Eye (tissue), 1 donor: ENCODE measurements at regions not wholly inside any gene's neighbourhood (a gene's known extent, or its start where the extent isn't known, plus 50 kb on each side); places are given as distances from the start of the nearest gene placed in this dataset.
"Not testable (repeated sequence)": the region's sequence is repeated elsewhere in the genome, so short reads cannot be mapped to it uniquely, and the experiment has no call there.

Experiments used
- DNase-seq: peaks from one replicate; pipeline ENCODE4 v3.0.0-alpha.2; 2015

GRCh38 chr13:44848920-44849676 lies 140.2 kb downstream of the NUFIP1 start:
- peak; percentile 64 for DNase-seq

GRCh38 chr13:44845281-44846058 lies 143.8 kb downstream of the NUFIP1 start:
- not testable (repeated sequence) for DNase-seq

- DNase-seq: no peak
Observed at GRCh38 chr13:44844786-44845185, 144.5 kb downstream of the NUFIP1 start.

GRCh38 chr13:44843403-44843802 lies 145.9 kb downstream of the NUFIP1 start:
- no peak for DNase-seq

GRCh38 chr13:44842158-44842557 lies 147.1 kb downstream of the NUFIP1 start:
- no peak for DNase-seq

- DNase-seq: no peak
Observed at GRCh38 chr13:44840131-44840530, 149.1 kb downstream of the NUFIP1 start.

GRCh38 chr13:44837250-44837649 lies 152.0 kb downstream of the NUFIP1 start:
- no peak for DNase-seq

- no peak for DNase-seq
Observed at GRCh38 chr13:44834404-44834803, 154.9 kb downstream of the NUFIP1 start.

GRCh38 chr13:44833626-44834025 lies 155.6 kb downstream of the NUFIP1 start:
- no peak for DNase-seq

GRCh38 chr13:44833139-44833538 lies 156.1 kb downstream of the NUFIP1 start:
- DNase-seq: no peak

- DNase-seq: no peak
Observed at GRCh38 chr13:44826591-44827350, 162.5 kb downstream of the NUFIP1 start.

- no peak for DNase-seq
Observed at GRCh38 chr13:44825953-44826352, 163.3 kb downstream of the NUFIP1 start.

GRCh38 chr13:44823555-44823954 lies 165.7 kb downstream of the NUFIP1 start:
- not testable (repeated sequence) for DNase-seq

- no peak for DNase-seq
Observed at GRCh38 chr13:44822291-44822690, 167.0 kb downstream of the NUFIP1 start.

- no peak for DNase-seq
Observed at GRCh38 chr13:44819772-44820171, 169.5 kb downstream of the NUFIP1 start.

GRCh38 chr13:44819245-44819644 lies 170.0 kb downstream of the NUFIP1 start:
- no peak for DNase-seq

GRCh38 chr13:44818428-44818827 lies 170.8 kb downstream of the NUFIP1 start:
- peak; percentile 15 for DNase-seq

- no peak for DNase-seq
Observed at GRCh38 chr13:44818016-44818415, 171.3 kb downstream of the NUFIP1 start.

GRCh38 chr13:44817131-44817671 lies 172.1 kb downstream of the NUFIP1 start:
- DNase-seq: no peak

- no peak for DNase-seq
Observed at GRCh38 chr13:44816701-44817100, 172.6 kb downstream of the NUFIP1 start.

- DNase-seq: peak; percentile 10
Observed at GRCh38 chr13:44815623-44816022, 173.6 kb downstream of the NUFIP1 start.

GRCh38 chr13:44814836-44815235 lies 174.4 kb downstream of the NUFIP1 start:
- no peak for DNase-seq

- DNase-seq: no peak
Observed at GRCh38 chr13:44814161-44814560, 175.1 kb downstream of the NUFIP1 start.
